Erythroblast (primary cell): ENCODE measurements at regions not wholly inside any gene's neighbourhood (a gene's known extent, or its start where the extent isn't known, plus 50 kb on each side); places are given as distances from the start of the nearest gene placed in this dataset.

Experiments
- GATA1 ChIP-seq: IDR thresholded peaks from 2 replicates; pipeline ENCODE4 v1.6.1; 2011; ENCODE audit warnings: low read depth, mild to moderate bottlenecking, control low read depth, low read length, moderate library complexity
- POLR2A ChIP-seq: IDR thresholded peaks from 2 replicates; pipeline ENCODE4 v1.6.1; 2011; ENCODE audit warnings: mild to moderate bottlenecking, low read length

GRCh38 chr13:48840366-48840765 is 135.3 kb upstream of the FNDC3A start:
- no peak for TF ChIP-seq POLR2A
- TF ChIP-seq GATA1: no peak
